HUES6 (cell line): ENCODE measurements at regions not wholly inside any gene's neighbourhood (a gene's known extent, or its start where the extent isn't known, plus 50 kb on each side); places are given as distances from the start of the nearest gene placed in this dataset.
"Not testable (repeated sequence)": the region's sequence is repeated elsewhere in the genome, so short reads cannot be mapped to it uniquely, and the experiment has no call there.

Experiments used
- H3K27ac ChIP-seq: 2 replicates; pipeline ENCODE4 v1.7.0; 2013; ENCODE audit warnings: low read depth, mild to moderate bottlenecking, low read length, inconsistent platforms
- H3K27me3 ChIP-seq: 2 replicates; pipeline ENCODE4 v1.6.1; 2013; ENCODE audit warnings: low read length; ENCODE audit not compliant: control insufficient read depth, insufficient read depth
- H3K36me3 ChIP-seq: 2 replicates; pipeline ENCODE4 v1.6.1; 2013; ENCODE audit warnings: low read length; ENCODE audit not compliant: control insufficient read depth, insufficient read depth
- H3K4me1 ChIP-seq: 2 replicates; pipeline ENCODE4 v1.6.1; 2013; ENCODE audit warnings: low read length; ENCODE audit not compliant: control insufficient read depth, insufficient read depth
- H3K4me3 ChIP-seq: 2 replicates; pipeline ENCODE4 v1.5.1; 2013; ENCODE audit warnings: low read depth, low read length
- H3K9ac ChIP-seq: one replicate; pipeline ENCODE4 v1.6.1; 2013; ENCODE audit warnings: mild to moderate bottlenecking, low read length
- H3K9me3 ChIP-seq: 2 replicates; pipeline ENCODE4 v1.6.1; 2013; ENCODE audit warnings: low read depth, low read length; ENCODE audit not compliant: control insufficient read depth, insufficient read depth

- not testable (repeated sequence) for H3K9me3 ChIP-seq, H3K27ac ChIP-seq, H3K27me3 ChIP-seq
Observed at GRCh38 chr2:87569689-87570397, 178.0 kb upstream of the PLGLB2 start.

GRCh38 chr2:87571889-87572465 lies 175.9 kb upstream of the PLGLB2 start:
- H3K4me3 ChIP-seq, H3K27me3 ChIP-seq, H3K4me1 ChIP-seq, H3K27ac ChIP-seq, H3K9me3 ChIP-seq, H3K9ac ChIP-seq, H3K36me3 ChIP-seq: not testable (repeated sequence)

More at GRCh38 chr2:87569689-87570397, 178.0 kb upstream of the PLGLB2 start:
- not testable (repeated sequence) for H3K36me3 ChIP-seq, H3K4me3 ChIP-seq, H3K4me1 ChIP-seq, H3K9ac ChIP-seq

- not testable (repeated sequence) for H3K4me3 ChIP-seq, H3K27ac ChIP-seq, H3K9ac ChIP-seq, H3K36me3 ChIP-seq, H3K4me1 ChIP-seq, H3K27me3 ChIP-seq, H3K9me3 ChIP-seq
Observed at GRCh38 chr2:87572906-87573305, 175.0 kb upstream of the PLGLB2 start.

- not testable (repeated sequence) for H3K9ac ChIP-seq, H3K9me3 ChIP-seq, H3K4me1 ChIP-seq, H3K27me3 ChIP-seq, H3K27ac ChIP-seq, H3K36me3 ChIP-seq, H3K4me3 ChIP-seq
Observed at GRCh38 chr2:87573386-87574192, 174.3 kb upstream of the PLGLB2 start.

GRCh38 chr2:87574193-87575119 lies 173.4 kb upstream of the PLGLB2 start:
- H3K36me3 ChIP-seq, H3K9ac ChIP-seq, H3K27ac ChIP-seq, H3K4me1 ChIP-seq, H3K27me3 ChIP-seq, H3K9me3 ChIP-seq, H3K4me3 ChIP-seq: not testable (repeated sequence)

GRCh38 chr2:87575138-87575537 lies 172.7 kb upstream of the PLGLB2 start:
- not testable (repeated sequence) for H3K4me1 ChIP-seq, H3K9me3 ChIP-seq, H3K4me3 ChIP-seq, H3K27ac ChIP-seq, H3K27me3 ChIP-seq, H3K36me3 ChIP-seq, H3K9ac ChIP-seq

- not testable (repeated sequence) for H3K27ac ChIP-seq, H3K4me1 ChIP-seq, H3K9me3 ChIP-seq, H3K36me3 ChIP-seq, H3K27me3 ChIP-seq, H3K9ac ChIP-seq, H3K4me3 ChIP-seq
Observed at GRCh38 chr2:87577358-87577757, 170.5 kb upstream of the PLGLB2 start.

- not testable (repeated sequence) for H3K27ac ChIP-seq, H3K4me1 ChIP-seq, H3K27me3 ChIP-seq, H3K36me3 ChIP-seq, H3K9me3 ChIP-seq, H3K9ac ChIP-seq, H3K4me3 ChIP-seq
Observed at GRCh38 chr2:87582152-87582551, 165.7 kb upstream of the PLGLB2 start.

- H3K27me3 ChIP-seq, H3K9me3 ChIP-seq, H3K9ac ChIP-seq, H3K36me3 ChIP-seq, H3K27ac ChIP-seq, H3K4me3 ChIP-seq, H3K4me1 ChIP-seq: not testable (repeated sequence)
Observed at GRCh38 chr2:87582579-87582978, 165.3 kb upstream of the PLGLB2 start.

- H3K27me3 ChIP-seq, H3K36me3 ChIP-seq, H3K27ac ChIP-seq, H3K9ac ChIP-seq, H3K4me1 ChIP-seq, H3K9me3 ChIP-seq, H3K4me3 ChIP-seq: not testable (repeated sequence)
Observed at GRCh38 chr2:87583370-87583769, 164.5 kb upstream of the PLGLB2 start.

- H3K4me1 ChIP-seq, H3K4me3 ChIP-seq, H3K36me3 ChIP-seq, H3K9ac ChIP-seq, H3K9me3 ChIP-seq, H3K27me3 ChIP-seq, H3K27ac ChIP-seq: not testable (repeated sequence)
Observed at GRCh38 chr2:87583803-87584202, 164.1 kb upstream of the PLGLB2 start.
